NCI-H1048 (cell line): ENCODE measurements at regions not wholly inside any gene's neighbourhood (a gene's known extent, or its start where the extent isn't known, plus 50 kb on each side); places are given as distances from the start of the nearest gene placed in this dataset.
"Not testable (repeated sequence)": the region's sequence is repeated elsewhere in the genome, so short reads cannot be mapped to it uniquely, and the experiment has no call there.

ENCODE experiments used
- DNase-seq: peaks from one replicate; lab custom pipeline; 2025; lab: John Stamatoyannopoulos, UW

GRCh38 chr2:111503844-111504570 lies 380.0 kb downstream of the ANAPC1 start:
- DNase-seq: not testable (repeated sequence)

- DNase-seq: not testable (repeated sequence)
Measured at GRCh38 chr2:111504571-111504942, 379.4 kb downstream of the ANAPC1 start.

GRCh38 chr2:111505267-111505666 lies 378.7 kb downstream of the ANAPC1 start:
- not testable (repeated sequence) for DNase-seq

DNA sequence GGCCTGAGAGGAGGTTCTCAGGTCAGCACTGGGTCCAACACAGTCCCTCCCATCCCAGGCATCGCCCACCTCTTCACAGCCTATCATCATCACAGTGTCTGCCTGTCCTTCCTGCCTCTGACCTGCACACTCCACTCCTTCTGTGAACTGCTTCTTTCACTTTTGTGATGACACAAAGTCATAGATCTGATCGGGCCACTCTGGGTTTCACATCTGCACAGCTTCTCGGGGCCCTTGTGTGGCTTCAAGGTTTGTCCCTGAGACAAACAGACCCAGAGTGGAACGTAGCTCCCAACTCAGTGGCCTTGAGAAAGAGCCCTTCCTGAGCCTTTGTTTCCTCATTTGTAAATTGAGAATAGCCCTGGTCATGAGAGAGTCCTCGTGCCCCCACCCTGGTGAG lies 377.1 kb downstream of the ANAPC1 start:
- DNase-seq: not testable (repeated sequence)

GRCh38 chr2:111509225-111509869 lies 374.6 kb downstream of the ANAPC1 start:
- not testable (repeated sequence) for DNase-seq

DNA sequence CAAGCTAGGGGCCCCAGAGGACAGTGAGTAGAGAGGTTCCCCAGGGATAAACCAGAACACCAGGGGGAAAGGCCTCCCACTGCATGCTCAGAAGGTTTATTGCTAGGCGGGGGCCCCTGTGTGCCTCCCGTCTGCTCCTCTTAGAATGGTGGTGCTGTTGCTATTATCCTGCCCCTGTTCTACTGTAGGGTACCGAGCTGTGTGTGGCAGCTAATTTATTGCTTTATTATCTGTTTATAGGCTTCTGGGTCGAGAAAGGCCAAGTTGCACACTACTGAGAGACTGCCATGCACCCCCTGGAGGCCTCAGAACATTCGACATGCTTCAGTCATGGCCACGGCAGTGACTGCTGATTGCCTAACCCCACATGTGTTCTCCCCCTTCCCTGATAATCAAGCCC lies 373.6 kb downstream of the ANAPC1 start:
- not testable (repeated sequence) for DNase-seq

GRCh38 chr2:111511062-111511461 lies 372.9 kb downstream of the ANAPC1 start:
- DNase-seq: not testable (repeated sequence)

DNA sequence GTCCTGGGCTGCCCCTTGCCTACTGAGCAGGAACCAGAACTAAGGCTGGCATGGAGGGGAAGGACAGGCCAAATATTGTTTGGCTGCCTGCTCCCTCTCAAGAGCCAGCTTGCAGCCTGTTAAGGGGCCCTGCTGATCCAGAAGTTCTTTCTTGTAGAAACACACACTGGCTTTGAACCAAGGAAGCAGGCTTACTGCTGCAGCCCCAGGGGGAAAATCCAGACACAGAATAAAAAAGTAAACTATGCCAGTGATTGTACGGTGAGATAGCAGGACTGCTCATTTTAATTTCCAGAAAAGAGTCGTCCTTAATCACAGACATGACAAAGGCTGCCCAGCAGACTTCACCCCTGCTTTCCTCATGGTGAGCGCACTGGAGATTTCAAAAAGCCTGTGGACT lies 371.6 kb downstream of the ANAPC1 start:
- not testable (repeated sequence) for DNase-seq

DNA sequence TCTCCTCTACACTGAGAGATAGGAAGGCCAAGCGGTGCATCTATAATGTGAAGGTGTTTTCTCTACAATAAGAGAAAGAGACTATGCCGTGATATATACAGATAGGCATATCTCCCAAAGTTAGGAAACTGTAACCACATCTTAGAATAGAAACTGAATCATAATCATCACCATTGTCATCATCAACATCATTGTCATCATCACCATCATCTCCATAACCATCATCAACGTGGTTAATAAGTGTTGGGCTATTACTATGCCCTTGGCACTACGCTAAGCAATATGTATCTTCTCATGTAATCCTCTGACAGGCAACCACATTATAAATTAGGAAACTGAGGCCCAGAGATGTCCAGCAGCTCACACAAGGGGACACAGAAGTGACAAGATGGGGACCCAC lies 369.9 kb downstream of the ANAPC1 start:
- not testable (repeated sequence) for DNase-seq

DNA sequence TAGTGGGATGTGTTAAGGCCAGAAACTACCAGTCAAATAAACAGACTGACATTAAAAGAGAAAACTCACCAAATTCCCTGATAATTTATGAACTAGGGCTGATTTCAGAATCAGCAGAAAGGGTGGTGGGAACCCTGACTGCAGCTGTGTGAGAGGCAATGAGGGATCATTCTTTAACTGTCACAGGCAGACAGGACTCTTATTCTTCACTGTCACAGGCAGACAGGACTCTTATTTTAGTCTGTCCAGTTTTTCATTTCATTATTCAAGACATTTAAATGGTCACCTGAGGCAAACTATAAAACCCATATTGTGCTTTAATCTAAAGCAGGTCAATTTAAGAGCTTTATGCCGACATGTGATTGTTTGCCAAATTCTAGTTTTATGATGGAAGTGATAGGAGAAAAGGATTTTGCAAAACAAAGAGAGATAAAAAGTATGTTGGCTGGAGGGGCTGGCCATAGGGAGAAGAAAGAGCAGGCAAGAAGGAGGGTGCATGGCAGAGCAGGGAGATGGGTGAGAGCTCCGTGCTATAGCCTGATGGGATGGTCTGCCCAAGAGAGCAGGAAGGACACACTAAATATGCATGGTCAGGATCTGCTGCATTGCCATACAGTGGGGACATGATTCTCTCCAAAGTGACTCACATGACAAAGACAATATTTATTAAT lies 366.8 kb downstream of the ANAPC1 start:
- not testable (repeated sequence) for DNase-seq

DNA sequence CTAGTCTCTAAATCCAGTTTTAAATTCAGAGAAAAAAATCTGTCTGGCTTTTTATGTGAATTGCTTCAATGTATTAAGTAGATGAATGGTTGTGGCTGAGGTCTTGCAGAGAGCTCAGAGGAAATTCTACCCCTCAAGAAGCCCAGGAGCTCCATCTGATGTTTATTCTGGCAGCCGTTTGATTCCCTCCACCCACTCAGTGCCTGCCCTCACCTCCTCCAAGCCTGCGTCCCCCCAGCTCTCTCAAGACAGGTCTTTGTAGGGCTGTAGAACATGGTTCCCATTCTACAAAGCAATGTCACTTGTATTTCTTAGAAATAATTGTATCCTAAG lies 366.3 kb downstream of the ANAPC1 start:
- not testable (repeated sequence) for DNase-seq

DNA sequence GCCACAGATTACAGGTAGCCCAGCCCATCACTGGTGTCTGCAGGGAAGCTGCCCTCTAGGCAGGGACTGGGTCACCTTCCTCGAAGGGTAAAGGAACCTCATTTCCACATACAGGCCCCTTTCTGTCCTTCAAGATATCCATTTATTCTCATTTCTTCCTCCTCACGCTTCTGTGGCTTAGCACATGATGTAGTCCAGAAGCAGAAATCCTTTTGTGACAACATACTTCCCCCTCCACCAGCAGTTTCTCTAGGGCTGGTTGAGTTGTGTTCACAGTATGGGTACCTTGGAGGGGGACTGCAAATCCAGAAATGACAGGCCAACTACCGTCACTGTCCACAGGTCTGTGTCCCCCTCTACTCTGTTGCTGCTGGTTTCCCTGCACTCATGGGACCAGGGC lies 364.9 kb downstream of the ANAPC1 start:
- DNase-seq: no peak

DNA sequence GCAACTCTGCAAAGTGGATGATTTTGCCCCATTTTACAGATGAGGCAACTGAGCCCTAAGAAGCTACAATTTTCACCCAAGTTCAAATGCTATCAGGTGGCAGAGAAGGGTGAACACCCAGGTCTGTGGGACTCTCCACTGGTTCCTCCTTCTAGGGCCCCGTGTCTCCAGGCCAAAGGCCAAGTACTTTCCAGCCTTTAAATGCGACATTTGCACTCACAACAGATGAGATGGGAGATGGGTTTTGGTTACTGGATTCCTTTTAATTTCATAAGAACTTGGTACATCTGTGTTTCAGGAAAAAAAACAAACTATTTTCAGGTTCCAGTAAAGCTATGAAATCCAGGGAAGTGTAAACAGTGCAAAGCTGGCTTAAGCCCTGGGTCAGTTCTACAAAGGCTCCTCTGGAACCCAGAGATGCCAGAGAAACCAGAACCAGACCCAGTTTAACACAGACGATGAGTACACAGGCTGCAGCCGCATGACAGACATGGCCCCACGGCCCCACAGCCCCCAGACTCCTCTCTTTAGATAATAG lies 361.7 kb downstream of the ANAPC1 start:
- DNase-seq: no peak

GRCh38 chr2:111523009-111523408 lies 361.0 kb downstream of the ANAPC1 start:
- DNase-seq: no peak

- not testable (repeated sequence) for DNase-seq
Measured at GRCh38 chr2:111525026-111525425, 359.0 kb downstream of the ANAPC1 start.

DNA sequence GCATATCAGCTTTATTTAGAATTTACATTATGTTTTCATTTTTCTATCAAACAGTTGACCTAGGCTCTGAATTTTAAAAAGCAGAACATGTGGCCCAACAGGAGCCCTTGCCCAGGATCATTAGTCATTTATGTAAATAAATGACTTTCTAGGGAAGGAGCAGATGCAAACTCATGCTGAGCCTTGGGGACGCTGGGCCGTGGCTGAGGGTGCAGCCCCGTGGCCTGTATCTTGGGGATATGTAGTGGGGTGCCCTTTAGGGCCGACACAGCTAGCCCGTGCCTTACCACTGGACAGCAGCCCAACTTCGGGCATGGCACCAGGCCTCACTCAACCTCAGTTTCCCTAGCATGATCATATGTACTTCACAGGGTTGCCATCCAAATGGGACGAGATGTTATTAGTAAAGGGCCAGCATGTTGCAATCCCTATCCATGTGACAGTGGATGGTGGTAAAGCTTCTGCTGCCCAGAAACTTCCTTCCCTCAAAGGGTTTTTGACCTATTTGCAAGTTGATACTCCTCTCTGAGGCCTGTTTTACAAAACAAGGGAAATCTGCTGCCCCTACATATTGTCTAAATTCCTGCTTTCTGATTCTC lies 357.9 kb downstream of the ANAPC1 start:
- DNase-seq: not testable (repeated sequence)

GRCh38 chr2:111527707-111528400 lies 356.1 kb downstream of the ANAPC1 start:
- DNase-seq: not testable (repeated sequence)

DNA sequence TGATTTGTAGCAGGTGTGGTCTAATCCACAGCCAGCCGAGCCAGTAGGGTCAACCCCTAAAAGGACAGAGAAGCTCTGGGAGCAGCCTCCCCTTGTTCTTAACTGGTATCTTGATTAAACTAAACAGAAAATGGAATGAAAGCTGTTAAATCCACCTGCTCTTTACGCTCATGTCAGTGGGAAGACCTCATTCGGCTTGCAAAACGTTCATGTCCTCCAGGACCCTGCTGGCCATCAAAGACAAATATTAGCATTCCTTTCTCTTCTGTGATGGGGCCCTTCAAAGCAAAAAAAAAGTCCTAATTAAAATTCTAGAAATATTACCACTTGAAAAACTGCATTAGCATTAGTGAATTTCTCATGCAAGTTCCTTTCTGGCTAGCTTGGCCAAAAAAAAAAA lies 355.0 kb downstream of the ANAPC1 start:
- DNase-seq: not testable (repeated sequence)

GRCh38 chr2:111530239-111530965 lies 353.6 kb downstream of the ANAPC1 start:
- DNase-seq: not testable (repeated sequence)

DNA sequence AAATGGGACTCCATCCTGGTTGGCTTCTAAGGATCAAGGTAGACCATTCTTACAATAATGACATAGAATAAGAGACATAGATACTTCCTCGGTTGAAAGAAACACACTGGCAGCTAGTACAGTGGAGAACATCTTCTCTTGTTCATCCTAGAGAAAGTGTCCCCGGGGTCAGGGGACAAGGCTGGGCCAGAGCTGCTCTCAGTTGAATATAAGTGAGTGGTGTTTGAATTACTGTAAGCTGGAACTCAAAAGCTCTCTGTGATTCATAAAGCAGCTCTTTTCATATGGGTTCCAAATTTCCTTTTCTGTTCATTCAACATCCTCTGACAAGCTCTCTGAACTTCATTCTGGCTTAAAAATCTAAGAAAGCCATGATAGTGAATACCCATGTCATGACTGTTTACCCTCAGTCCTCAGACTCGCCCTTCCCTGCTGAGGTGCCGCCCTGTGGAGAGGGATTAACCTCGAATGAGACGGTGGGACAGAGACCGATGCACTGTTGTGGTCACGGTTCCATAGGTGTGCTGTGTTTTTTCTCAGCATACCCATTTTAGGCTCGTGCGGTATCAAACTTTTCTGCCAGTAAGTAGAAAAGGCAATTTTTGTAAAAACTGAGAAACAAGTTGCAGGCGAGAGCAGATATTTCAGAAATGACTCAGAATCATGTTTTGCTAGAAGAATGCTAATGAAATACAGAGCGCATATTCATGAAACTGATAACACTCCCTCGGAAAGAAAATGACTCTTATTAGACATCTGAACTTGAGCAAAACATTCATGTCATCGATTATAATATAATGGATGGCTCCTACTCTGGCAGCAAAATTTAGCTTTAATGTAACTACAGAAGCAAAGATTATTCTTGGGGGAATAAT lies 351.1 kb downstream of the ANAPC1 start:
- not testable (repeated sequence) for DNase-seq
